ENCODE measurements at regions not wholly inside any gene's neighbourhood (a gene's known extent, or its start where the extent isn't known, plus 50 kb on each side); places are given as distances from the start of the nearest gene placed in this dataset.

DNA sequence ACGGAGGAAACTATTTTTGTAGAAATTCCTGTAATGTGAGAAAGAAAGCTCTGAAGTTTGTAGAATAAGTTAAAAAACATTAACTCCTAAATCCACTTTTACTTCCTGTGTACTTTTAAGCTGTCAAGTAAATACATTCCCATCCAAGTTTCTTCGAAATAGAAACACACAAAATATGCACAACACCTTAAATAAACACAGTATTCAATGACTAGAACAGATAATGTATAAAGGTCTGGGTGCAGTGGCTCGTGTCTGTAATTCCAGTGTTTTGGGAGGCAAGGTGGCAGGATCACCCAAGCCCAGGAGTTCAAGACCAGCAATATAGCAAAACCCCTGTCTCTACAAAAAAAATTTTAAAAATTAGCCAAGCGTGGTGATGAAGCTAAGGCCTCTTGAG, 121.9 kb upstream of the ODAD2 start:
- no peak for TF ChIP-seq POLR2AphosphoS5 (IDR thresholded peaks at IDR 0.05)
- TF ChIP-seq, protein P1, sequence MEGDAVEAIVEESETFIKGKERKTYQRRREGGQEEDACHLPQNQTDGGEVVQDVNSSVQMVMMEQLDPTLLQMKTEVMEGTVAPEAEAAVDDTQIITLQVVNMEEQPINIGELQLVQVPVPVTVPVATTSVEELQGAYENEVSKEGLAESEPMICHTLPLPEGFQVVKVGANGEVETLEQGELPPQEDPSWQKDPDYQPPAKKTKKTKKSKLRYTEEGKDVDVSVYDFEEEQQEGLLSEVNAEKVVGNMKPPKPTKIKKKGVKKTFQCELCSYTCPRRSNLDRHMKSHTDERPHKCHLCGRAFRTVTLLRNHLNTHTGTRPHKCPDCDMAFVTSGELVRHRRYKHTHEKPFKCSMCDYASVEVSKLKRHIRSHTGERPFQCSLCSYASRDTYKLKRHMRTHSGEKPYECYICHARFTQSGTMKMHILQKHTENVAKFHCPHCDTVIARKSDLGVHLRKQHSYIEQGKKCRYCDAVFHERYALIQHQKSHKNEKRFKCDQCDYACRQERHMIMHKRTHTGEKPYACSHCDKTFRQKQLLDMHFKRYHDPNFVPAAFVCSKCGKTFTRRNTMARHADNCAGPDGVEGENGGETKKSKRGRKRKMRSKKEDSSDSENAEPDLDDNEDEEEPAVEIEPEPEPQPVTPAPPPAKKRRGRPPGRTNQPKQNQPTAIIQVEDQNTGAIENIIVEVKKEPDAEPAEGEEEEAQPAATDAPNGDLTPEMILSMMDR (IDR thresholded peaks at IDR 0.05; ENCODE audit: poor library complexity, severe bottlenecking) = no peak
- TF ChIP-seq RAD21 (conservative IDR thresholded peaks at IDR 0.05) = no peak
- TF ChIP-seq SMC3 (conservative IDR thresholded peaks at IDR 0.05; ENCODE audit: poor library complexity) = no peak
- TF ChIP-seq TAF1 (IDR thresholded peaks at IDR 0.05; ENCODE audit: low read depth) = no peak
- TF ChIP-seq EZH2 (IDR thresholded peaks at IDR 0.05; ENCODE audit: borderline replicate concordance, insufficient read depth, low read length, poor library complexity, severe bottlenecking) = no peak
- TF ChIP-seq, protein P2, sequence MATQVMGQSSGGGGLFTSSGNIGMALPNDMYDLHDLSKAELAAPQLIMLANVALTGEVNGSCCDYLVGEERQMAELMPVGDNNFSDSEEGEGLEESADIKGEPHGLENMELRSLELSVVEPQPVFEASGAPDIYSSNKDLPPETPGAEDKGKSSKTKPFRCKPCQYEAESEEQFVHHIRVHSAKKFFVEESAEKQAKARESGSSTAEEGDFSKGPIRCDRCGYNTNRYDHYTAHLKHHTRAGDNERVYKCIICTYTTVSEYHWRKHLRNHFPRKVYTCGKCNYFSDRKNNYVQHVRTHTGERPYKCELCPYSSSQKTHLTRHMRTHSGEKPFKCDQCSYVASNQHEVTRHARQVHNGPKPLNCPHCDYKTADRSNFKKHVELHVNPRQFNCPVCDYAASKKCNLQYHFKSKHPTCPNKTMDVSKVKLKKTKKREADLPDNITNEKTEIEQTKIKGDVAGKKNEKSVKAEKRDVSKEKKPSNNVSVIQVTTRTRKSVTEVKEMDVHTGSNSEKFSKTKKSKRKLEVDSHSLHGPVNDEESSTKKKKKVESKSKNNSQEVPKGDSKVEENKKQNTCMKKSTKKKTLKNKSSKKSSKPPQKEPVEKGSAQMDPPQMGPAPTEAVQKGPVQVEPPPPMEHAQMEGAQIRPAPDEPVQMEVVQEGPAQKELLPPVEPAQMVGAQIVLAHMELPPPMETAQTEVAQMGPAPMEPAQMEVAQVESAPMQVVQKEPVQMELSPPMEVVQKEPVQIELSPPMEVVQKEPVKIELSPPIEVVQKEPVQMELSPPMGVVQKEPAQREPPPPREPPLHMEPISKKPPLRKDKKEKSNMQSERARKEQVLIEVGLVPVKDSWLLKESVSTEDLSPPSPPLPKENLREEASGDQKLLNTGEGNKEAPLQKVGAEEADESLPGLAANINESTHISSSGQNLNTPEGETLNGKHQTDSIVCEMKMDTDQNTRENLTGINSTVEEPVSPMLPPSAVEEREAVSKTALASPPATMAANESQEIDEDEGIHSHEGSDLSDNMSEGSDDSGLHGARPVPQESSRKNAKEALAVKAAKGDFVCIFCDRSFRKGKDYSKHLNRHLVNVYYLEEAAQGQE (IDR thresholded peaks at IDR 0.05; ENCODE audit: borderline replicate concordance) = no peak
- no peak for TF ChIP-seq EP300 (conservative IDR thresholded peaks at IDR 0.05; ENCODE audit: poor library complexity, severe bottlenecking)
- TF ChIP-seq MXI1 (conservative IDR thresholded peaks at IDR 0.05; ENCODE audit: poor library complexity, severe bottlenecking) = no peak

Data from neural cell (in vitro differentiated cells).